Astrocyte of the cerebellum (primary cell): ENCODE measurements at regions not wholly inside any gene's neighbourhood (a gene's known extent, or its start where the extent isn't known, plus 50 kb on each side); places are given as distances from the start of the nearest gene placed in this dataset.

Source experiments
- DNase-seq: peaks from one replicate; pipeline ENCODE4 v3.0.0-alpha.2; 2011; ENCODE audit warnings: low read depth
- H3K4me3 ChIP-seq: 2 replicates; pipeline ENCODE4 v1.5.1; 2011; ENCODE audit warnings: mild to moderate bottlenecking, low read depth, low read length, moderate library complexity
- in situ Hi-C: cut with HindIII; loops from 2 replicates; pipeline ENCODE4 v1.10.0; 2017; ENCODE audit warnings: low sequenced_read_pairs
- TF ChIP-seq, protein P1 (sequence below): IDR thresholded peaks from 2 replicates; pipeline ENCODE4 v1.5.1; 2012; ENCODE audit warnings: low read length, low read depth, moderate library complexity, mild to moderate bottlenecking; ENCODE audit errors: missing control alignments

DNA sequence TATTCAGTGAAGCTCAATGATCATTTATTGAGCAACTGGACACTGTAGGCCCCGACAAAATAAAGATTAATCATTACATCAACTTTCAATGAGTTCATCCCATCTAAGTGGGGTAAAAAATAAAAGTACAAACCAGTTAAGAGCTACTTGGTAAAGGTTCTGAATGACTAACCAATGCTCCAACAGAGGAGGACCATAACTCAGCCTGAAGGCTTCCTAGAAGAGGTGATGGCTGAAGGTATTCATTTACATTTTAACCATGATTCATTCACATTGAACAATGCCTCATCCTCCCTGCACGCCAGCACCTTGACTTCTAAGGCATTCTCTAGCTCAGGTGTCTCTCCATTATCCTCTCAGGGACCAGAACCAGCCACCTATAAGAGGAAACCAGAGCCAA is 201.4 kb downstream of the ZNF462 start:
- in situ Hi-C loops = no loop called here
- H3K4me3 ChIP-seq = no peak overlapping the region
- DNase-seq = no peak
- TF ChIP-seq, protein P1, sequence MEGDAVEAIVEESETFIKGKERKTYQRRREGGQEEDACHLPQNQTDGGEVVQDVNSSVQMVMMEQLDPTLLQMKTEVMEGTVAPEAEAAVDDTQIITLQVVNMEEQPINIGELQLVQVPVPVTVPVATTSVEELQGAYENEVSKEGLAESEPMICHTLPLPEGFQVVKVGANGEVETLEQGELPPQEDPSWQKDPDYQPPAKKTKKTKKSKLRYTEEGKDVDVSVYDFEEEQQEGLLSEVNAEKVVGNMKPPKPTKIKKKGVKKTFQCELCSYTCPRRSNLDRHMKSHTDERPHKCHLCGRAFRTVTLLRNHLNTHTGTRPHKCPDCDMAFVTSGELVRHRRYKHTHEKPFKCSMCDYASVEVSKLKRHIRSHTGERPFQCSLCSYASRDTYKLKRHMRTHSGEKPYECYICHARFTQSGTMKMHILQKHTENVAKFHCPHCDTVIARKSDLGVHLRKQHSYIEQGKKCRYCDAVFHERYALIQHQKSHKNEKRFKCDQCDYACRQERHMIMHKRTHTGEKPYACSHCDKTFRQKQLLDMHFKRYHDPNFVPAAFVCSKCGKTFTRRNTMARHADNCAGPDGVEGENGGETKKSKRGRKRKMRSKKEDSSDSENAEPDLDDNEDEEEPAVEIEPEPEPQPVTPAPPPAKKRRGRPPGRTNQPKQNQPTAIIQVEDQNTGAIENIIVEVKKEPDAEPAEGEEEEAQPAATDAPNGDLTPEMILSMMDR = no peak

DNA sequence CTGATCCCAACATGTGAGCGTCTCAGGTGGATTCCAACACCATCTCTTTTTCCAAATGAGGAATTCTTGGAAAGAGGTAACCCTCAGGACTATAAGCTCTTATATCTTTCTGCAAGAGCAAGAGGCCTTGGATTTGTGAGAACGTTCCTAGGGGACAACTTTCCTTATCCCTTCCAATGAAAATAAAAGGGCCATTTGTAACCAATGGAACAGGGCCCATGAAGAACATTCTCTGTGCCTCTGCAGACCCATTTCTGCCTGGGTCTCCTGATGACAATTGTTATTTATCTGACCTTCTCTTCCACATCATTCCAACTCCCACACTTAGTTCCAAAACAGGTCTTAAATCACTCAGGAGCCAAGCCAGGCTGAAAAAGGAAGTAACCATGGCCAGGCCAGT is 202.6 kb downstream of the ZNF462 start:
- TF ChIP-seq, protein P1 = no peak
- no peak overlapping the region for H3K4me3 ChIP-seq
- no peak for DNase-seq
- in situ Hi-C loops = no loop called here

DNA sequence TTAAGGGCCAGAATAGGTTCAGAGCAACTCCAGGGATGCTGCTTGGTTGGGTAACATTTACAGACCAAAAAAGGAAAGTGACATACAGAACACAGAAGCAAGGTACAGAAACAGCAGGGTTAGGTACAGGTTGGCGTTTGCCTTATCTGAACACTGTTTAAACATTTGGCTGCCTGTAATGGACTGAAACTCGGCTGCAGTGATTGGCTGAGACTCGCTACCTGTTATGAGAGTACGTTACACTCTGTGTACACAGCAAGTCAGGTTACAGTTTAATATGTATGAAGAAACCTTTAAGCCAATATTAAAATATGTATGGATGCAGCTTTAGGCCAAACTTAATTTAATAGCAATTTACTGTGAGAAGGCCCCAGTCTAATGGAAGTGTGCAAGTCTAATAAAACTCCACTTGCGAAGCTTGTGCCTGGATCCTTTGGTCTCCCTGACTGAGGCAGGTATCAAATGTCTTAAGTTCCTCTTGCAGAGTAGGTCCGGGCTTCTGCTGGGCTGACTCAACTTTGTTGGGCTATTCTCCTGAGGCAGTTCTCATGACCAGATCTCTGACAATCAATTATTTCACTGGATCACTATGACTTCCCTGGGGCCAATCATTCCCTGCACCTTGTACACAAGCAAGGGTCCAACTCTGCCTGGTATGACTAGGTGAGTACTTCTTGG is 204.9 kb downstream of the ZNF462 start:
- no peak for DNase-seq
- no peak overlapping the region for H3K4me3 ChIP-seq
- TF ChIP-seq, protein P1 = no peak
- in situ Hi-C loops = no loop called here

DNA sequence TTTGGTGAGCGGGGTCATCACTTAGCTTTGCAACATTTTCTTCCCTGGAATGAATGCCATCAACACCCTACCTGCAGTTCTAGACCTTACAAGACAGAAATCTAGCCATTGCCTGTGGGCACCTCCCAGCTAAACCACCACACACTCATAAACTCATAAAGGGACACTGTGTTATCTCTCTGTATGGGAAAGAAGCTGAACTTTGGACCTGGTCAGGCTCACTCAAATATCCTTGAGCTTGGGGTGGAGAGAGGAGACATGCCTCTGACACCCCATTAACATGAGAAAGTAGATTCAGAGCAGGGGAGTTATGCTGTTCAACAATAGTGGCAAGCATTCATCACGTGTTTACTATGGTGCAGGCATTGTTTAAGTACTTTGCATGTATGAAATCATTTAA is 205.6 kb downstream of the ZNF462 start:
- in situ Hi-C loops = no loop called here
- no peak for DNase-seq
- H3K4me3 ChIP-seq = no peak overlapping the region
- TF ChIP-seq, protein P1 = no peak

DNA sequence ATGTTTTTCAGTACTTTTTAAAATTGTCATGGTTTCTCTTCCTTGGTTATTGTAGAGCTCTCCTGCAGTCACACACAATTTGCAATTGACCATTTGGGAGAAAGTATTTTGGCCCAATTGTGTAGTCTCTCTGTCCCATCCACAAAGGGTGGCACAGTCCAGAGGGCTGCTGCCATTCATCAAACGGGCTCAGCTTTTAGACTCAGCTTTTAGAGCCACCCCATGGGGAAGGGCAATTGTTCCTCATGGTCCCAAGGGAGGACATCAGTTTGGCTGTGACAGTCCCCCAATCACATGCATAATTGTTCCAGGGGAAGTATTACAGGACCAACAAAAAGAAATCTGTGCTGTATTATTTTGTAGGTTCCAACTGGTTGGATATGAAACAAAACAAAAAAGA is 207.6 kb downstream of the ZNF462 start:
- no peak for DNase-seq
- in situ Hi-C loops = no loop called here
- no peak overlapping the region for H3K4me3 ChIP-seq
- TF ChIP-seq, protein P1 = no peak

DNA sequence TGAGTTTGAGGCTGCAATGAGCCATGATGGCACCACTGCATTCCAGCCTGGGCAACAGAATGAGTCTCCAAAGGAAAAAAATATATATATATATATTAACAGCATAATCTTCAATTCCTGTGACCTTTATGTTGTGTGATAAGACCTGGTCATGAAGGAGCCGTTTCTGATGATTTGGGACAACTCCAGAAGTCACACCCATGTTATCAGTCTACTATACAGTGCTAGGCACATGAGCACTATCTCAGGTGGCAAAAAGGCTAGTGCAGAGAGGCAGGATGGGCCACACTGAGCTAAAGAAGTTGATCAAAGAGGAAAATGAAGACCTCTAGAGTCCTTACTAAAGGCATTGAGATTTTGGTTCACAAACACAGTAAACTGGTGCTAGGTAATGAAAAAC is 205.0 kb upstream of the RAD23B start:
- TF ChIP-seq, protein P1 = no peak

DNA sequence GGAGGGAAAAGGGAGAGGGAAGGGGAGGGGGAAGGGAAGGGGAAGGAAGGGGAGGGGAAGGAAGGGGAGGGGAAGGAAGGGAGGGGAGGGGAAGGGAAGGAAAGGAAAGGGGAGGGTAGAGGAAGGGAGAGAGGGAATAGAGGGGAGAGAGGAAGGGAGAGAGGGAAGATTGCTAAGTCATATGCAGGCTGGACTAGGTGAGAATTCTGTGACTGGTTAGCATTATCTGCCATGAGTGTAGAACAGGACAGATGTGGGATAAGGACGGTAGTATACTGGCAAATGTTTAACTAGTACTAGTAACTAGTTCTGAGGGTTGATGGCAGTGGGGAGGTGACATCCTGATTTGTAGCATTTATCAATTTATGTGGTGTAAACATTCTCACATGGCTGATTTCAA is 203.5 kb upstream of the RAD23B start:
- in situ Hi-C loops = no loop called here

More for the DNA sequence above, 205.0 kb upstream of the RAD23B start:
- in situ Hi-C loops = no loop called here
- no peak overlapping the region for H3K4me3 ChIP-seq
- DNase-seq = no peak

More for the DNA sequence above, 203.5 kb upstream of the RAD23B start:
- no peak for DNase-seq
- TF ChIP-seq, protein P1 = no peak
- no peak overlapping the region for H3K4me3 ChIP-seq
